Natural killer cell (primary cell): ENCODE measurements at regions not wholly inside any gene's neighbourhood (a gene's known extent, or its start where the extent isn't known, plus 50 kb on each side); places are given as distances from the start of the nearest gene placed in this dataset.

ENCODE experiments used
- ATAC-seq, 3 donors: fragments of 150-1000 bp in 2 of 3; fragments of 200-7000 bp in 1 of 3; cut with Tn5 transposase; 1 replicate in 1 of 3; 2 replicates in 2 of 3; pipeline ENCODE4 v1.10.0; 2021; ENCODE audit warnings: mild to moderate bottlenecking in 2 of 3, moderate library complexity in 2 of 3
- DNase-seq, 2 donors: peaks; one replicate each; pipeline versions ENCODE4 v3.0.0 to v3.0.0-alpha.2; 2013 to 2021; ENCODE audit warnings: mixed read lengths in 1 of 2
- H3K27ac ChIP-seq: one replicate; pipeline ENCODE4 v1.5.1; 2013; ENCODE audit warnings: mild to moderate bottlenecking, low read length
- H3K27me3 ChIP-seq: one replicate; pipeline ENCODE4 v1.6.1; 2013; ENCODE audit warnings: low read length; ENCODE audit not compliant: control insufficient read depth, insufficient read depth
- H3K36me3 ChIP-seq: one replicate; pipeline ENCODE4 v1.6.1; 2013; ENCODE audit warnings: low read length; ENCODE audit not compliant: control insufficient read depth, insufficient read depth
- H3K4me1 ChIP-seq: one replicate; pipeline ENCODE4 v1.6.1; 2013; ENCODE audit warnings: low read length; ENCODE audit not compliant: control insufficient read depth, insufficient read depth
- H3K4me3 ChIP-seq: one replicate; pipeline ENCODE4 v1.5.1; 2013; ENCODE audit warnings: low read length
- H3K9me3 ChIP-seq: one replicate; pipeline ENCODE4 v1.6.1; 2013; ENCODE audit warnings: low read length; ENCODE audit not compliant: control insufficient read depth, insufficient read depth
- H3K27ac Mint-ChIP-seq, 2 donors: one replicate each; pipeline ENCODE4 v1.8.0; 2022; ENCODE audit warnings: mild to moderate bottlenecking in 2 of 2, mixed read lengths in 2 of 2, moderate library complexity in 1 of 2
- H3K27me3 Mint-ChIP-seq, 2 donors: one replicate each; pipeline ENCODE4 v1.8.0; 2022; ENCODE audit warnings: low read depth in 2 of 2, mixed read lengths in 2 of 2
- H3K36me3 Mint-ChIP-seq: one replicate; pipeline ENCODE4 v1.8.0; 2022; ENCODE audit warnings: mixed read lengths
- H3K4me1 Mint-ChIP-seq, 2 donors: one replicate each; pipeline ENCODE4 v1.8.0; 2022; ENCODE audit warnings: mixed read lengths in 2 of 2
- H3K4me3 Mint-ChIP-seq: one replicate; pipeline ENCODE4 v1.8.0; 2022; ENCODE audit warnings: mild to moderate bottlenecking, moderate library complexity, mixed read lengths
- H3K9me3 Mint-ChIP-seq, 2 donors: one replicate each; pipeline ENCODE4 v1.8.0; 2022; ENCODE audit warnings: mixed read lengths in 2 of 2
- CTCF ChIP-seq: fragments of 200-600 bp; IDR thresholded peaks from one replicate; pipeline ENCODE4 v1.8.0; 2022; ENCODE audit warnings: antibody characterized with exemption
- WGBS: methylation state at CpG from one replicate; pipeline ENCODE4 v1.1.7; 2013; ENCODE audit warnings: missing lambda C conversion rate; ENCODE audit not compliant: insufficient coverage; 5-methylcytosine and 5-hydroxymethylcytosine counted together
- intact Hi-C: fragments of 100-400 bp; cut with micrococcal nuclease; formaldehyde crosslinking; loops from one replicate; pipeline ENCODE4 v1.14.2; 2022

GRCh38 chr6:99836471-99836870 lies 157.6 kb downstream of the MCHR2 start:
- ATAC-seq (no peak), DNase-seq (no peak)
- H3K9me3 ChIP-seq, result no peaks in the 10 kb centered on the region
- Mint-ChIP-seq H3K4me3 (no peak overlapping the region), H3K9me3 (peaks cover 0 to 2% of the 10 kb centered on the region in 2 donors), H3K27me3 (peaks cover 7 to 9% of the 10 kb centered on the region in 2 donors), H3K27ac (no peak overlapping the region), H3K36me3 (no peaks in the 10 kb centered on the region), H3K4me1 (no peaks in the 10 kb centered on the region)
- no peak for TF ChIP-seq CTCF
- H3K27ac ChIP-seq, result no peak overlapping the region
- no peak overlapping the region for H3K4me3 ChIP-seq
- no peaks in the 10 kb centered on the region for H3K4me1 ChIP-seq
- WGBS, result 83% methylated on average over 3 of the region's 3 CpGs
- no peaks in the 10 kb centered on the region for H3K36me3 ChIP-seq
- intact Hi-C loops, result no loop called here
- H3K27me3 ChIP-seq, result no peaks in the 10 kb centered on the region

- no peak for ATAC-seq
- no peaks in the 10 kb centered on the region for H3K4me1 Mint-ChIP-seq
- 63% methylated on average over 2 of the region's 2 CpGs for WGBS
These were observed 155.4 kb downstream of the MCHR2 start for GRCh38 chr6:99838607-99839006.

GRCh38 chr6:99841297-99841696 lies 152.7 kb downstream of the MCHR2 start:
- H3K36me3 ChIP-seq, result no peaks in the 10 kb centered on the region
- Mint-ChIP-seq H3K9me3 (peaks cover 0 to 2% of the 10 kb centered on the region in 2 donors), H3K36me3 (no peaks in the 10 kb centered on the region), H3K4me3 (no peak overlapping the region), H3K27ac (no peak overlapping the region), H3K27me3 (peaks cover 10 to 13% of the 10 kb centered on the region in 2 donors), H3K4me1 (no peaks in the 10 kb centered on the region)
- 88% methylated on average over 1 of the region's 1 CpG for WGBS
- DNase-seq, result no peak
- TF ChIP-seq CTCF, result no peak
- intact Hi-C loops, result no loop called here
- no peaks in the 10 kb centered on the region for H3K9me3 ChIP-seq
- ATAC-seq, result no peak
- no peaks in the 10 kb centered on the region for H3K27me3 ChIP-seq
- no peak overlapping the region for H3K27ac ChIP-seq
- H3K4me3 ChIP-seq, result no peak overlapping the region
- H3K4me1 ChIP-seq, result no peaks in the 10 kb centered on the region

More at GRCh38 chr6:99838607-99839006, 155.4 kb downstream of the MCHR2 start:
- Mint-ChIP-seq H3K4me3 (no peak overlapping the region), H3K36me3 (no peaks in the 10 kb centered on the region), H3K27me3 (peaks cover 10 to 12% of the 10 kb centered on the region in 2 donors), H3K27ac (no peak overlapping the region), H3K9me3 (peaks cover 0 to 2% of the 10 kb centered on the region in 2 donors)
- Histone ChIP-seq H3K9me3 (no peaks in the 10 kb centered on the region), H3K4me3 (no peak overlapping the region), H3K27ac (no peak overlapping the region), H3K4me1 (no peaks in the 10 kb centered on the region), H3K27me3 (no peaks in the 10 kb centered on the region), H3K36me3 (no peaks in the 10 kb centered on the region)
- DNase-seq, result no peak
- TF ChIP-seq CTCF, result no peak
- intact Hi-C loops, result no loop called here

GRCh38 chr6:99846006-99846405 lies 148.0 kb downstream of the MCHR2 start:
- H3K27me3 Mint-ChIP-seq, result peaks cover 6 to 13% of the 10 kb centered on the region in 2 donors
- no peak for TF ChIP-seq CTCF
- WGBS, result 100% methylated on average over 2 of the region's 2 CpGs

More at GRCh38 chr6:99846006-99846405, 148.0 kb downstream of the MCHR2 start:
- intact Hi-C loops, result no loop called here
- H3K4me3 Mint-ChIP-seq, result no peak overlapping the region
- no peaks in the 10 kb centered on the region for H3K4me1 ChIP-seq
- H3K9me3 ChIP-seq, result no peaks in the 10 kb centered on the region
- no peaks in the 10 kb centered on the region for H3K36me3 ChIP-seq
- no peaks in the 10 kb centered on the region for H3K27me3 ChIP-seq
- DNase-seq (no peak), ATAC-seq (no peak)
- no peak overlapping the region for H3K27ac ChIP-seq
- no peaks in the 10 kb centered on the region for H3K36me3 Mint-ChIP-seq
- no peaks in the 10 kb centered on the region for H3K9me3 Mint-ChIP-seq
- no peak overlapping the region for H3K4me3 ChIP-seq
- no peak overlapping the region for H3K27ac Mint-ChIP-seq
- no peaks in the 10 kb centered on the region for H3K4me1 Mint-ChIP-seq
